ENCODE measurements at regions not wholly inside any gene's neighbourhood (a gene's known extent, or its start where the extent isn't known, plus 50 kb on each side); places are given as distances from the start of the nearest gene placed in this dataset.

- H3K27ac ChIP-seq (ENCODE audit: low read length): no peak overlapping the region
- no peaks in the 10 kb centered on the region for H3K79me2 ChIP-seq (ENCODE audit: insufficient read depth, low read length)
- peak; percentile 90 for ATAC-seq (ENCODE audit: insufficient read depth, low read depth)
- no peak overlapping the region for H3K4me3 ChIP-seq (ENCODE audit: low read depth in 1 of 2, low read length in 2 of 2)
- H3K4me1 ChIP-seq (ENCODE audit: insufficient read depth, low read length): peaks cover 4% of the 10 kb centered on the region
- TF ChIP-seq CTCF (IDR thresholded peaks at IDR 0.05; ENCODE audit: borderline replicate concordance, extremely low read depth, low read length, poor library complexity, severe bottlenecking) (peak; percentile 82), EZH2 (IDR thresholded peaks at IDR 0.05; ENCODE audit: borderline replicate concordance, low read depth, low read length, severe bottlenecking) (no peak)
- peak; percentile 72 for DNase-seq
- no peak overlapping the region for H3K9ac ChIP-seq (ENCODE audit: low read depth, low read length)
- peak overlapping the region; percentile 40 for H3K4me2 ChIP-seq (ENCODE audit: insufficient read depth, low read length)
- peaks cover 6% of the 10 kb centered on the region; the same call in 1 of the 2 replicates for H4K20me1 ChIP-seq (ENCODE audit: insufficient read depth, low read length)
- H2AFZ ChIP-seq (ENCODE audit: low read depth, low read length): peak overlapping the region; percentile 14; the same call in 1 of the 2 replicates
- no peaks in the 10 kb centered on the region for H3K36me3 ChIP-seq (ENCODE audit: insufficient read depth, low read length)
- H3K27me3 ChIP-seq (ENCODE audit: insufficient read depth, low read length, poor library complexity): no peaks in the 10 kb centered on the region
- no peaks in the 10 kb centered on the region for H3K9me3 ChIP-seq (ENCODE audit: insufficient read depth, low read length, severe bottlenecking)
Observed at GRCh38 chr2:120680136-120680761, 55.4 kb upstream of the GLI2 start.

- DNase-seq (no peak), ATAC-seq (ENCODE audit: insufficient read depth, low read depth) (no peak)
- Histone ChIP-seq H3K27me3 (ENCODE audit: insufficient read depth, low read length, poor library complexity) (no peaks in the 10 kb centered on the region), H2AFZ (ENCODE audit: low read depth, low read length) (no peak overlapping the region), H3K9me3 (ENCODE audit: insufficient read depth, low read length, severe bottlenecking) (no peaks in the 10 kb centered on the region), H3K36me3 (ENCODE audit: insufficient read depth, low read length) (no peaks in the 10 kb centered on the region), H3K27ac (ENCODE audit: low read length) (no peak overlapping the region), H3K4me3 (ENCODE audit: low read depth in 1 of 2, low read length in 2 of 2) (no peak overlapping the region), H3K79me2 (ENCODE audit: insufficient read depth, low read length) (no peaks in the 10 kb centered on the region), H3K4me2 (ENCODE audit: insufficient read depth, low read length) (no peak overlapping the region), H4K20me1 (ENCODE audit: insufficient read depth, low read length) (peaks cover 6% of the 10 kb centered on the region; the same call in 1 of the 2 replicates), H3K4me1 (ENCODE audit: insufficient read depth, low read length) (peaks cover 4% of the 10 kb centered on the region), H3K9ac (ENCODE audit: low read depth, low read length) (no peak overlapping the region)
- no peak for TF ChIP-seq CTCF (IDR thresholded peaks at IDR 0.05; ENCODE audit: borderline replicate concordance, extremely low read depth, low read length, poor library complexity, severe bottlenecking)
- no peak for TF ChIP-seq EZH2 (IDR thresholded peaks at IDR 0.05; ENCODE audit: borderline replicate concordance, low read depth, low read length, severe bottlenecking)
Observed at GRCh38 chr2:120681181-120681580, 54.5 kb upstream of the GLI2 start.

GRCh38 chr2:120681696-120682288 lies 53.9 kb upstream of the GLI2 start:
- H2AFZ ChIP-seq (ENCODE audit: low read depth, low read length): no peak overlapping the region
- no peaks in the 10 kb centered on the region for H3K27me3 ChIP-seq (ENCODE audit: insufficient read depth, low read length, poor library complexity)
- H3K27ac ChIP-seq (ENCODE audit: low read length): no peak overlapping the region
- H3K9me3 ChIP-seq (ENCODE audit: insufficient read depth, low read length, severe bottlenecking): no peaks in the 10 kb centered on the region
- no peak for TF ChIP-seq EZH2 (IDR thresholded peaks at IDR 0.05; ENCODE audit: borderline replicate concordance, low read depth, low read length, severe bottlenecking)
- no peak for TF ChIP-seq CTCF (IDR thresholded peaks at IDR 0.05; ENCODE audit: borderline replicate concordance, extremely low read depth, low read length, poor library complexity, severe bottlenecking)
- no peak for ATAC-seq (ENCODE audit: insufficient read depth, low read depth)
- no peak overlapping the region for H3K4me3 ChIP-seq (ENCODE audit: low read depth in 1 of 2, low read length in 2 of 2)
- peaks cover 6% of the 10 kb centered on the region; the same call in 1 of the 2 replicates for H4K20me1 ChIP-seq (ENCODE audit: insufficient read depth, low read length)
- no peak overlapping the region for H3K4me2 ChIP-seq (ENCODE audit: insufficient read depth, low read length)
- H3K9ac ChIP-seq (ENCODE audit: low read depth, low read length): no peak overlapping the region
- no peak for DNase-seq
- no peaks in the 10 kb centered on the region for H3K36me3 ChIP-seq (ENCODE audit: insufficient read depth, low read length)
- H3K79me2 ChIP-seq (ENCODE audit: insufficient read depth, low read length): no peaks in the 10 kb centered on the region
- H3K4me1 ChIP-seq (ENCODE audit: insufficient read depth, low read length): peaks cover 4% of the 10 kb centered on the region
